Fibroblast of skin of scalp (primary cell): ENCODE measurements at regions not wholly inside any gene's neighbourhood (a gene's known extent, or its start where the extent isn't known, plus 50 kb on each side); places are given as distances from the start of the nearest gene placed in this dataset.
"Not testable (repeated sequence)": the region's sequence is repeated elsewhere in the genome, so short reads cannot be mapped to it uniquely, and the experiment has no call there.

Source experiments
- DNase-seq: peaks from one replicate; pipeline ENCODE4 v3.0.0-alpha.2; 2013

DNA sequence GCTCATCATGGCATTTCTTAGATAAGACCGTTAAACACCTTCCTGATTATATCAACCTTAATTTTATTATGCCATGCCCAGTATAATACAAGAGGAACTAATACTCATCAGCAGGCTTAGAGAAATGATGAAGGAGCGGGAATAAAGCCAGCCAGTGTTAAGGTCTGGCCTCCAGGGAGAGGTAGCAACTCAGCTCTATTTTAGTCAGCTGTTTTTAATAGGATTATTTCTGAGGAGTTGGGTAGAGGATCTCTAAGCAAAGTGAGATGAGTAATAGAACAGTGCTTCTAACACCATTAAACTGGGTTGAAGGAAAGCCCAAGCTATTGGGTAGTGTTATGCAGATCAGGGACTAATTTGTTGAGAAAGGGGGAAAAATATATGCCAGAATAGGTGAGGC lies 921.5 kb downstream of the TTLL7 start:
- no peak for DNase-seq

GRCh38 chr1:83075107-83075506 lies 923.8 kb downstream of the TTLL7 start:
- no peak for DNase-seq

DNA sequence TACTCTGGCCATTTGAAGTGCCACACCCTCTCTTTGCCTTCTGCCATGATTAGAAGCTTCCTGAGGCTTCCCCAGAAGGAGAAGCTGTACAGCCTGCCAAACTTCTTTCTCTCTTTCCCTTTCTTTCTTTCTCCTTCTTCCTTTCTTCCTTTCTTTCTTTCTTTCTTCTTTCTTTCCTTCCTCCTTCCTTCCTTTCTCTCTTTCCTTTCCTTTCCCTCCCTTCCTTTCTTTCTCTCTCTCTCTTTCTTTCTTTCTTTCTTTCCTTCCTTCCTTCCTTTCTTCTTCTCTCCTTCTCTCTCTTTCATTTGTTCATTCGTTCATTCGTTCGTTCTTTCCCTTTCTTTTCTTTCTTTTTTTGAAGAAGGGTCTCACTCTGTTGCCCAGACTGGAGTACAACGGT lies 931.0 kb downstream of the TTLL7 start:
- DNase-seq = no peak

DNA sequence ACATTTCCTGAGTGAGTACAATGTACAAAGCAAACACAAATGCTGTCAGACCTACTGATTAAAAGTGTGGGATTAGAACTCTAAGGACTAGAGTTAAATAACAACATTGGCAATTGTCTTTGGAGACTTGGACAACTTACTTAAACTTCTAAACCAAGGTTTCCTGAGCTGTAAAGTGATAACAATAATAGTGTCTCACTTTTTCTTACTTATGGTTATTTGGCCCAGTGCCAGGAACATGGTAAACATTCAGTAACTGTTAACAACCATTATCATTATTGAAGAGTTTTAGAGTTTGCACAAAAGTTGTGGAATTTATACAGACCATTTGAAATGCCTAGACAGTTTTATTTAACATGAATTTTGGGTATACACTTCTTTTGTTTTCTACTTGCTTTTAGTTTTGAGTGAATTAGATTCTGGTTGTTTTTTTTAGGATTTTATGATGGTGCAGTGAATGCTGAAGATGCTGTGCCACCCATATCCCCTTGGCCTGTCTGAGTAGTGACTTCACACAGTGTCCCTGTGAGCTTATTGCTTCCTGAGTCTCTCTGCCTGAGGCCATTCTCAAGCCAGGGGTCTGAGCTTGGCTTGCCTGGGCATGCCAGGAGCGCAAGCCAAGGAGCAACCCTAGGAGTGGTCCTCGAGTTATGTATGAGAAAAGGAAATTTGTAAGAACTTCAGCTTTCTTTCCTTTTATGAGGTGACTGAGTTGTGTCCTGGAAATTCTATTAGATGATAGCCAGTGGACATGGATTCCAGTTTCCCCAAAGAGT lies 932.8 kb downstream of the TTLL7 start:
- DNase-seq = peak; percentile 4

- DNase-seq = peak; percentile 8
Observed at GRCh38 chr1:83064589-83065242, 934.2 kb downstream of the TTLL7 start.

DNA sequence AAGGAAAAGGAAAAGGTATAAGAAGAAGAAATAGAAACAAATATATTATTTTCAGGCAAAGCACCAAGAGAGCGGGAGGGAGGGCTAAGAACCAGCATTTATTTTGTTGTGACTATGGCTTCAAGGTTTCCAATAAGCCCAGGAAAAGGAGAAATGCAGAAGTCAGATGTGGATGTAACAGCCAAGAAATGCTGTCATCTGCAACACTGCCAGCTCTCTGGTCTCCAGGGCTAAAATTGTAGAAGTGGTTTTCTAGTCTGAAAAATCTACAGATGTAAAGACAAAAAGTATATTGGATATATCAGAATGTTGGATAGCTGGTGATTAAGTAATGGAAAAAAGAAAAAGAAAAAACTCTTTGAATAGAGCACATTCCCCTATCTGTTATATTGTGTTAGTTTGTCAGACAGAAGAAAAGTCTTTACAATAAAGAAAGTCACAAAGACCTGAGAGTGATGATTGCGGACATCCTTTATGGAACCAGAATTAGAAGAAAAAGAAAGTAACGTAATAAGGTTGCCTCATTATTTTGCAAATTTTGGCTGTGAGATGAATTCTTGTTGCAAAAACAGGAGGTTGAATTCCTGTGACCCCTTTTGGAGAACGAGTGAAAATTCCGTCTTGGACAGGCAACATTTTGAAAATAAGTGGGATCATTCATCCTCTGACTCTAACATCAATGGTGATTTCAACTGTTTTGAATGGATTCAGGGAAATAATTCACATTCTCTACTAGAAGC lies 938.1 kb downstream of the TTLL7 start:
- DNase-seq = no peak

DNA sequence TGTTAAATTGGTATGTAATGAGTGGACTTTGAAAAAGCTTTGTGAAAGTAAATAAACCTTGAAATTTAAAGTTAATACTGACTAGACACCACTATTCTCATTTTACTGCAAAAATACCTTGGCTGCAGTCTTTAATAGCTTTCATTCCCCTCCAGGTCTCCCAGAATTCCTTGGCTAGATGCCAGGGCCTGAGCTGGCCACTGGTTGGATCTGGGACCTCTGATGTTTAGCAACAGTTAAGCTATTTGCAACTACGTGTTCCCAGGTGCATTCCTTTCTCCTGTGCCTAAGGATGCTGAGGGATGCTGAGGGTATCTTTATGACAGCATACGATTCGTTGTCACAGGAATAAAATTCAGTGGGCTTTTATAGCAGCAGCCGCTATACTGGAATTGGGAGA lies 938.7 kb downstream of the TTLL7 start:
- DNase-seq = no peak

- no peak for DNase-seq
Observed at GRCh38 chr1:83058327-83058726, 940.6 kb downstream of the TTLL7 start.

- DNase-seq = no peak
Observed at GRCh38 chr1:83055391-83056170, 943.4 kb downstream of the TTLL7 start.

GRCh38 chr1:83053446-83053845 lies 945.5 kb downstream of the TTLL7 start:
- DNase-seq = no peak

DNA sequence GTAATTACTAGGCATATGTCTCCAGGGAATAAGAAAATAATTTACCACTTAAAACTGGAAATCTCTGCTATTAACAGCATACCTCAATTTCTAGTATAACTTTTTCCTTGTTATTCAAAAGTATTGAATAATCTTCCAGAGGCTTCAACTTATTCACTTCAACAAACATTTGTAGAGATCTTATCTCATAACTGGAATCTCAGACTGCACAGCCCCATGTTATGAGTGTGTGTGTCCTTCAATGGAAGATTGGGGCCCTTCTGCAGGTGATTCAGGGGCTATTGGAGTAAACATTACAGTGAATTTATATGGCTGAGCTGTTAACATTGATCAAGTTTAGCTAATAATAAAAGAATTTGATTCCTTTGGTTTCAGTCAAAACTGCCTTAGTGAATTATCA lies 946.1 kb downstream of the TTLL7 start:
- no peak for DNase-seq

- not testable (repeated sequence) for DNase-seq
Observed at GRCh38 chr1:83051053-83051452, 947.9 kb downstream of the TTLL7 start.

- no peak for DNase-seq
Observed at GRCh38 chr1:83043244-83043643, 955.7 kb downstream of the TTLL7 start.

- not testable (repeated sequence) for DNase-seq
Observed at GRCh38 chr1:83039091-83039490, 959.8 kb downstream of the TTLL7 start.

GRCh38 chr1:83034851-83035250 lies 964.1 kb downstream of the TTLL7 start:
- peak; percentile 36 for DNase-seq

DNA sequence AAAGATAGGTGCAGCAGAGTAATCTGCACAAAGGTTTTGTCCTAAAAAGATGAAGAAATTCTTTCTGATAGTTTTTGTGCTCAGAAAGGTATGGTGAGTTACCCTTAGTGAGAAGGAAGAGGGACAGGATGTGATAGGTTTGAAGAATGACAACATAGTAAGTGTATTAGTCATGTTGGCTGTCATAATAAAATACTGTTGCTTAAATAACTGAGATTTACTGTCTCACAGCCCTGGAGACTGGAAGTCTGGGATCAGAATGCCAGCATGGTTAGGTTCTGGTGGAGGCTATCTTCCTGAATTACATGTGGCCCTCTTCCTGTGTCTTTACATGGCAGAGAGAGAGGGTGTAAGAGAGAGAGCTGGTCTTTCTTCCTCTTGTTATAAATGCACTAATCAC lies 965.2 kb downstream of the TTLL7 start:
- DNase-seq = peak; percentile 69

DNA sequence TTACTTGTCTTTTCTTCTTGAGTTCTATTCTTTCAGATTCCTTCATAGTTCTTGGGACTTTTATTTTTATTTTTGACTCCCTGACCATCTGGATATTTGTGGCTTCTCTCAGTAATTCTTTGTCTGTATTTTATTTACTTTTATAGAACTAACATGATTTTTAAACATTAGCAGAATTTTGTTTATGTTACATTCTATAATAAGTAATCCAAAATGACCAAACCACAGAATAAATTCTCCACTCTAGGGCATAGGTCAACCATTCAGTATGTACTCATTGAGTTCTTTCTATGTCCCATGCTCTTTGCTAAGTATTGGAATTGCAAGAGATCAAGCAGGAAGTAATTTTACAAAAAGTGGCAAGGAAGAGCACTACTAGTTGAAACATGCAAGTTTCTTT lies 969.0 kb downstream of the TTLL7 start:
- peak; percentile 62 for DNase-seq

DNA sequence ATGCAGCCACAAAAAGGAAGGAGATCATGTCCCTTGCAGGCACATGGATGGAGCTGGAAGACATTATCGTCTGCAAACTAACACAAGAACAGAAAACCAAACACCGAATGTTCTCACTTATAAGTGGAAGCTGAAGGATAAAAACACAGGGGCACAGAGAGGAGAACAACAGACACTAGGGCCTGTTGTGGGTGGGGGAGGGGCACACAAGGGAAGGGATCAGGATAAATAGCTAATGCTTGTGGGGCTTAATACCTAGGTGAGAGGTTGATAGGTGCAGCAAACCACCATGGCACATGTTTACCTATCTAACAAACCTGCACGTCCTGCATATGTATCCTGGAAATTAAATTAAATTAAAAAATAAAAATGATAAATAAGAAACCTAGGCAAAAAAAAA lies 969.9 kb downstream of the TTLL7 start:
- DNase-seq = no peak

DNA sequence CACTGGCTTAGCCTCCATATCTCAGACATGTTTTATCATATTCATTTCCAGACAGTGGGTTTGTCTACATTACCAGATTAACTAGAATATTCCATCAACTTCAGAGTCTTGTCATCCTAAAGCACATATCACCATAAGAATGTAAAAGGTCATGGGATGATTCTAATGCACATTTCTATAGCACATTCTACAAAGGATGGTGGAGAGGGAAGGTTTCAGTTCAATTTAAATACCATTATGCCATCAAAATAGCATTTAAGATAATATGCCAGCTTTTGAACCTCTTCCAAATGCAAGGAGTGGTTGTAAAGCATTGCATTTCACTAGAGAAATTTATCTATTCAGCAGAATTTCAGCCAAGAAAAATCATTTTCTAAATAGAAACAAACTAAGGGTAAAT lies 970.5 kb downstream of the TTLL7 start:
- DNase-seq = no peak

DNA sequence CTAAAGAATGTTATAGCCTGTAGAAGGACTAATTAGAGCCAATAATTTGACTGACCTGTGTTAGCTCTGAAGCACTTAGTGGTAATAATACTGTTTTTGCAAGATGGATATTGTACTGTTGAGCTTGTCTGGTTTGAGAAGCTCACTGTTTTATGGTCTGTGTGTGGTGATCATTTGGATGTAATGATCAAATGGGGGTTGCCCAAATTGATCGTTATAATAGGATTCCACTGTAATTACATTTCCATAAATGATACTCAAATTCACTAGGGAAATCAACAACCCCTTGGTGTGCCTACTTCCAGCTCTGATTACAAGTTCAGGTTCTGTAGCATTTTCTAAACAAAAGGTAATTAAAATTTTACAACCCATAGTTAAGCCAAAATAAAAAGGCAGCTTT lies 971.4 kb downstream of the TTLL7 start:
- DNase-seq = no peak

GRCh38 chr1:83026745-83027144 lies 972.2 kb downstream of the TTLL7 start:
- DNase-seq = peak; percentile 54

- DNase-seq = no peak
Observed at GRCh38 chr1:83024251-83024767, 974.6 kb downstream of the TTLL7 start.

DNA sequence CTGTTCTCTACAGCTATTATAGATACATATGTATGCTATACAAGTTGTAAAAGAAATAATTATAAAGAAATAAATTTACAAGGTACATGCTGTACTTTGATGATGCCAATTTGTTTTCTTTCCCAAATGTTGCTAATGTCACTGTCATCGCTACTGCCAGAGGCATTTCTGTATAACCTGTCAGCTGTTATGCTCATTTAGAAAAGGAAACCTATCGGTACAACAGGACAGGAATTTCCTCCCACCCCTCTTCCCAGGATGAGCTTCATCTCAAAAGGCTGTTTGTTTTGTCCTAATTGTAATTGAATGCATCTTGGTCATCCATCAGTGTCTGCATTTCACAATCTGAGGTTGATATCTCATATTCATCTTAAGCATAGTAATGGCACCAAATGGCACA lies 975.7 kb downstream of the TTLL7 start:
- DNase-seq = no peak
